GM20000 (cell line): ENCODE measurements at regions not wholly inside any gene's neighbourhood (a gene's known extent, or its start where the extent isn't known, plus 50 kb on each side); places are given as distances from the start of the nearest gene placed in this dataset.

Experiments used
- DNase-seq: peaks from one replicate; pipeline ENCODE4 v3.0.0; 2012; ENCODE audit warnings: low spot score
- CTCF ChIP-seq: IDR thresholded peaks from 2 replicates; pipeline ENCODE4 v1.5.1; 2012; ENCODE audit warnings: mild to moderate bottlenecking, control low read depth; ENCODE audit errors: extremely low read depth, missing control alignments

GRCh38 chr2:64311948-64312621 is 141.9 kb upstream of the LGALSL start:
- no peak for DNase-seq
- TF ChIP-seq CTCF: no peak

GRCh38 chr2:64312622-64313397 is 141.2 kb upstream of the LGALSL start:
- no peak for DNase-seq
- TF ChIP-seq CTCF: no peak

- DNase-seq: no peak
- no peak for TF ChIP-seq CTCF
Measured at GRCh38 chr2:64313398-64313723, 140.6 kb upstream of the LGALSL start.

- no peak for DNase-seq
- no peak for TF ChIP-seq CTCF
Measured at GRCh38 chr2:64315291-64315960, 138.5 kb upstream of the LGALSL start.

GRCh38 chr2:64317707-64318475 is 136.1 kb upstream of the LGALSL start:
- no peak for TF ChIP-seq CTCF
- no peak for DNase-seq

GRCh38 chr2:64318476-64318748 is 135.6 kb upstream of the LGALSL start:
- peak; percentile 24 for DNase-seq
- TF ChIP-seq CTCF: no peak

GRCh38 chr2:64319896-64320295 is 134.1 kb upstream of the LGALSL start:
- TF ChIP-seq CTCF: no peak
- no peak for DNase-seq
